C1 segment of cervical spinal cord (tissue), 14 donors: ENCODE measurements at regions not wholly inside any gene's neighbourhood (a gene's known extent, or its start where the extent isn't known, plus 50 kb on each side); places are given as distances from the start of the nearest gene placed in this dataset.
A peak's percentile ranks its signal among the peaks of the same experiment; 100 is the strongest.
"Not testable (repeated sequence)": the region's sequence is repeated elsewhere in the genome, so short reads cannot be mapped to it uniquely, and the experiment has no call there.

ENCODE experiments used
- DNase-seq, 14 donors: peaks; one replicate each; lab custom pipeline; 2025; lab: John Stamatoyannopoulos, UW

DNA sequence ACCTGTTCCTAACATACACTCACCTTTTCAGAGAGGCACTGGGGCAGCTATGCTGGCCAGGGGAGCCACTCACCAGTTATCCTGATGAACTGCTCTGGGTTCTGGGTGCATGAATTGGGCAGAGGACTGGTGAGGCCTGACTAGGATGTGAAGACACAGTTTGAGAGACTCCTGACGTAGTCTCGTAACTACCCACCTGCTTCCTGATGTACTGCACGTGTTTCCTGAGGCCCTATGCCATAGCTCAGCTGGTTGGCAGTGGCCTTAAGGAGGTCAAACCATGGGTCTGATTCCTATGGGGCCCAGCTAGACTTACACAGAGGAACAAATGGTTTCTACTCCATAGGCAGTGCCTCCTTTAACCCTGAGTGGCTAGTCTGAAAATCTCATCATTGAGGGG is 351.7 kb upstream of the FRG2C start:
- not testable (repeated sequence) for DNase-seq

DNA sequence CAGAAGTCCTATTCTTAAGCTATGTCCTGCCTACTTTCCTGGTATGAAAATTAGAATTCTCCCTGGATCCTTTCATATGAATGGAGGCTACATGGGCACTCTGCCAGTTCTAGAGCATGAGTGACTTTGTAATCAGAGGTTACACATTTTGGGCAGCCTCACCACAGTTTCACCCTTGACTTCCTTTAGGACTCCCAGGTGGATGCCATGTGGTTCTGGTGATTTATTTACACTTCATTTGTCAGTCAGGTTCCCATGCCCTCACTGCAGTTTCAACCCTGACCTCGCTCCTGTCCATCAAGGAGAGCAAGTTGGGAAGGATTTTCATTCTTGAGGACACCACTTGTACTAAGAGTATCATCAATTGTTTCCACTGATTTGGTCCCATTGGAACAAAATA is 344.4 kb upstream of the FRG2C start:
- DNase-seq = not testable (repeated sequence)

DNA sequence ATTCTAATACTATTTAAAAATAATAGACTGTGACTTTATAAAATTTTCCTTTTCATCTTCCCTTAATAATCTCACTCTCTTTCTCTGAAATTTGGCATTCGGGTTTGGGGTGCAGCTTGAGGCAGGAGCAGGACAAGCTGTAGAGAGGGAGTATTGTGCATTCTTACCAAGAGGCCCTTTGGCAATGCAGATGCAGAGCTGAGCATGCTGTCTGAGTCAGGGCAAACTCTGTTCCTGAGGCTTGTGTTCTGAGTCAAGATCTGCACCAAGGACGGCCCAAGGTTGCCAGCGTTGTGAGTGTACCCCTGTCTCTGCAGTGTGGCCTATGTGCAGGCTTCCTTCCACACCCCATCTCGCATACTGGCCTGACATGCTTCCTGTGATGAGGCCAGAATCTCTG is 343.8 kb upstream of the FRG2C start:
- no peak for DNase-seq

DNA sequence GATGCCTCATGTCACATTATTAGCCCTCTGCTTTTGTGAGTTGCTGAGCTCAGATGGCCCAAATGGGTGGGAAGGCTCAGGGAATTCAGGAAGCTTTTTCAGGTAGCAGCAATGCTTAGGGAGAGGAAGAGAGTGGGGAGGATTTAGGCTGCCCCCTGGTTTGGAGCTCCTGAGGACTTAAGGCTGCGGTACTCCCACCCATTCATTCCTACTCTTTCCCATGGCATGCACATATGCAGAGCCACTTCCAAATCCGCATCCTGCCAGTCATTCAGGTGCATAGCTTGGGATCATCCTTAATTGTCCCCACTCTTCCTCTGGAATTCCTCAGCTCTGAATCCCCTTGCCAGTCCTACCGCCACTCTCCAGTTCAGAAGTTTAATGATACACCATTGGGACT is 343.1 kb upstream of the FRG2C start:
- no peak for DNase-seq

DNA sequence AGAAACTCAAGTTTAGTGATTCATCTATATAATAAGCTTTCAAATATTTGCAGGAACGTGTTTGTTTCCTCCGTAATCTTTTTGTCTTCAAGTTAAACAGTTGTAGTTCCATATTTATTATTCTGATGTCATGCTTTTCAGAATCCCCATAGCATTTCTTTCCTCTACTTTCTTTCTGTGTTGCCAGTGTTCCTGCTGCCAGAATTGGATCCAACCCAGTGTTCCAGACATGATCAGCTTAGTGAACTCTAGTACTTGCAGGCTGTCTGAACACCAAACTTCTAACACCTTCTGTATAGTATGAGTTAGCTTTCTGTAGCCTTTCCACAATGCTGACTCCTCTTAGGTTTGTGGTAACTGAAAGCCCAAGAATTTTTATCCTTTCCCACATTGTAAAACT is 340.2 kb upstream of the FRG2C start:
- not testable (repeated sequence) for DNase-seq

DNA sequence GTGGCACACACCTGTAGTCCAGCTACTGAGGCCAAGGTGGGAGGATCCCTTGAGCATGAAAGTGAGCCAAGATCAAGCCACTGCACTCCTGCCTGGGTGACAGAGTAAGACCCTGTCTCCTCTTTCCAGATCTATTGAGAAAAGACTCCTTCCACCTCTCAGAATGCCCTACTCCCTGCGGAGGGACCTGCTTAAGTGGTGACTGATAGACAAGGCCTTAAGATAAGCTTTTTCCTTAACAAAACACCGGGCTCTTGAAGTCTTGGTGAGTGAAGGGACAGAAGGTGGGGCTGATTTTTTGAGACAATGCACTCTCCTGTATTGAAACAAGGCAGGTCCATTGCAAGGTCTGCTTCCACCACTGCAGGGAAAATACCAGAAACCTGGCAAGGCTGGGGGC is 338.4 kb upstream of the FRG2C start:
- no peak for DNase-seq

DNA sequence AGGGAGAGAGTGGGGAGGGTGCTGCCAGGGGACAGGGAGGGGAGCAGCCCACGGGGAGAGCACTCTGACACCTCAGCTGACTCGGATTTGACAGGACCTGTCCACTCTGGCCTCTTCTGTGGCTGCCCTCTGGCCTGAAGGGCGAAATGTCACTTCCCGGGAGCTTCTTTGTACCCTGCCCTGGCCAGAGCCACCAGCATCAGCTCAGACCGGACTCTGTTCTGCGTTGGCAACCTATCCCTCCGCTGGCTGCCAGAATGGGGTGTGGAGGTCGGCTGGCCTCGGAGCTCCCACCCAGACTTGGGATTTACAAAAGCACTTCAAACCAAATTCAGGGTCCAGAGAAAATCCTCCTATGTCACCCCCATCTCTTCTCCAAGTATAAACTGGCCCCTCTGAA is 336.7 kb upstream of the FRG2C start:
- no peak for DNase-seq

DNA sequence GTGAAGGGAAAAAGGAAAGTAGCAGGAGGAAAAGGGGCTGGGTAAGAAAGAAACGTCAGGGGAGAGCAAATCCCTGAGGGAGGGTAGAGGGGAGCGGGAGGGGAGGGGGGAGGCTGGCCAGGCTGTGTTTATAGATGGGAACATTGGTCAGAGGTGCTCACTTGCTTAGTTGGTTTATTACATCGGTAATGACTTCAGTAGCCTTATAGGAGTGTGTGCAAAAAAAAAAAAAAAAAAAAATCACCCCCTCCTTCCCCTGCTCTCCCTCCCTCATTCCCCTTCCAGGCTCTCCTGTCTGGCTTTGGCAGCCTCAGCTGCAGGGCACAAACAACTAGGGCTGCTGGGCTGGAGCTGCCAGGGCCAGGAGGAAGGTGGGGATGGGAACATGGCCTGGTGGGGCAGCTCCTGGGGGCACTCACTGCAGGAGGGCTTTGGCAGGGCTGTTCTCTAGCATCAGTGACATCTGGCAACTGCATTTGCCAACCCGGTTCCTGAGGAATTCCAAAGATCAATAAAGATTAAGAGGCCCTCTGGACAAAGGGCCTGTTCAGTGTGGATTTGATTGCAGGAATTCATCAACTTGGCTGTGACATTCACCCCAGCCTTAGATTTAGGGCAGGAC is 334.5 kb upstream of the FRG2C start:
- DNase-seq = peak in 1 of 14 donors; percentile 9

DNA sequence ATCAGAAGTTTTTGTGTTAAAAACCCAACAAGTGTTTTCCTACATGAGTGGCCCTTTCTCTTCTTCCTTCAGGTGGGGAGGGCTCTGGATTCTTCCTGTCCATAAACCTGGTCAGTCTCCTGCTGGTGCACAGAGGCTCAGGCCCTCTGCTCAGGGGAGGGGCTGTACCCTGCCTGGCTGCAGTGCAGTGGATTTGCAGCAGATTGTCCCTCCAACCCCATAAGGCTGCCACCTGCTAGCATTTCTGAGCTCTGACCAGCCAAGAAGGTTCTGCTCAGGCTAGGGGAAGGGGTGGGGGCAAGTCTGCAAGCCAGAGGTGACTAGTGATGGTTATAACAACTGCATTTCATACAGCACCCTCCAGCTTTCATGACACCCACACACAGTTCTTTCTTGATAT is 333.7 kb upstream of the FRG2C start:
- DNase-seq = not testable (repeated sequence)

DNA sequence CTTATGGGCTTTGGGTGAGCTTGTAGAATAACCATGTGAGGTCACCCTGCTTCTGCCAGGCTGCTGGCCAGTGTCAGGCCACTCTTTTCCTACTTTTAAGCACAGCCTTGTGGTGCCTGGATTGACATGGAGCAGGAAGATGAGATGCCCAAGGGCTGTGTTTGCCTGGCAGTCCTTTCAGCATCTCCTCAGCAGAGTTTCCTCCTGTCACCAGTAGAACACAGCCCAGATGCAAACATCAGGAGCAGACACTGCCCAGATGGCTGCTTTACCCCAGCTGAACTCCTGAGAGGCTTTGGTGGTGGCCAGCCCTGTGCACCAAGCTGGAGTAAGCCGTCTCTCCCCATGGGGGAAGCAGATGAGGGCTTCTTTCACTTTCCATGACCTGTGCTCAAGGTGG is 332.0 kb upstream of the FRG2C start:
- DNase-seq = not testable (repeated sequence)

DNA sequence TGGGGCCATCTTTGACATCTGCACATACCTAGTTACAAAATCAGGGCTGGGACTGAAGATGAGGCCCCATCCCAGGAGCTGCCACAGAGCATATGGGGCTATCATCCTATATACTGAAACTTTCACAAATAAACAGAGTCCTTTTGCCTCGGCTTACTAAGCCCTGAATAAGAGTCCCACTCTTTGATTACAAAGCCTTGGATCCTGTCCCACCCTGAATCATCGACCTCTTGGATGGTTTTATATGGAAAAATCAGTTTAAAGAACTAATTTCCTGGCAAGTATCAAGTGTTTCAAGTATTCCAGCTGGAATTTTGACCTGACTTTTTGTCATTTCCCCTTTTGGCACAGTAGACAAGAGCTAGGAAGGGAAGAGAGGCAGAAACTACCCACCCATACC is 331.3 kb upstream of the FRG2C start:
- no peak for DNase-seq

DNA sequence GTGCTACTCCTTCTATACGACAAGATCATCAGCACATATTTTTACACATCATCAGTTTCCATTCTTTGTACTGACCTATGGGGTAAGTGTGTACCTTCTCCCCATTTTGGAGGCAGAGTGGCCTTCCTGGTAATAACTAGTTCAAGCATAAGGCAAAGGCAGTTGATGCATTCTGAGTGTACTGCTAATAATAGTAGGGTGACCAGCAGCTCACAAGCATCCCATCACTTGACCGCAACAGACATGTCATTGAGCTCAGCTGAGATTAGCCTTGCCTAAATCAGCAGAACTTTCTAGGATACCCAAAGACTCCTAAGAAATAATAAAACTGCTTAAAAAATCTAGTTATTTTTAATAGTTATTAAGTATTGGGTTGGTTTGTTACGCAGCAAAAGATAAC is 329.8 kb upstream of the FRG2C start:
- DNase-seq = no peak

DNA sequence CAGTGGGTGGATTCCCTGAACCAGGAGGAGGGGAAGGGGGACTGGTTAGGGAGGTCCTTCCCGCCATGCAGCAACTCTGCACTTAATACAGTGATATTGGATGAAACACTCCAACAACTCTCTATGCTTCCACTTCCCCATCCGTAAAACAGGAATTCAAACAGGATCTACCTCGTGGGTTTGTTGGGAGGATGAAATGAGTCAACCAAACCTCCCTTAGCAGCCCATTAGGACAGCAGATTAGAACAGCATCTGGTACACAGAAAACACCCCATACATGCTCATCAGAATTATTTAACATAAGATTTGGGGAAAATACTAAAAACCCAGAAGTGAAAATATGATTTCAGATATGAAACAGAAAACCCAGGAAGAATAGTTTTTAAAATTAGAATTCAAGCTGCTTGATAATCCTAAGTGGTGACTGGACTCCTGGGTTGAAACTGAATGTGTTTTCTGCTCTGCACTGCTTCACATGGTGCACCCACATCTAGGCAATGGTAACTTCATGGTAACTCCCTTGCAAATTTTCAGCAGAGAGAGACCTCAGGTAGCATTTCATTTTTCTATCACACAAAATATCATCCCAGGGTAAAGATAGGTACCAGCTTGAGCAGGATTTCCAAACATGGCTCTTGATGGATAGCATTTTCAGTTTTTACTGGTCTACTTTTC is 326.8 kb upstream of the FRG2C start:
- DNase-seq = no peak

DNA sequence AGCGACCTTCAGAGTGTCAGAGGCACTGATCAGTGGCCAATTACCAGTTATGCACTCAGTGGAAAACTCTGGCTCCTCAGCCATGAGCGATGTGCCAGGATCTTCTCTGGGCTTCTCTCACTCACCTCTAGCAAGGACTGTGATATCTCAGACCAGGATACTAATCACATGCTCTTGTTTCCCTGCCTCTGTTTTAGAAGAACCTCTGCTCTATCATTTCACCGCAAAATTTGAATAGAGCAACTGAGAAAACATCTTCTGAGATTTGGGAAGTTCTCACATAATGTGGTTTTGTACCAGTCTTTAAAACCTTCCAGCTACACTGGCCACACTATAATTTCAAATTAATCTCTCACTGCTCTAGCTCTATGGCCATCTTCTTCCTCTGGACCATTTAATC is 325.8 kb upstream of the FRG2C start:
- DNase-seq = no peak

DNA sequence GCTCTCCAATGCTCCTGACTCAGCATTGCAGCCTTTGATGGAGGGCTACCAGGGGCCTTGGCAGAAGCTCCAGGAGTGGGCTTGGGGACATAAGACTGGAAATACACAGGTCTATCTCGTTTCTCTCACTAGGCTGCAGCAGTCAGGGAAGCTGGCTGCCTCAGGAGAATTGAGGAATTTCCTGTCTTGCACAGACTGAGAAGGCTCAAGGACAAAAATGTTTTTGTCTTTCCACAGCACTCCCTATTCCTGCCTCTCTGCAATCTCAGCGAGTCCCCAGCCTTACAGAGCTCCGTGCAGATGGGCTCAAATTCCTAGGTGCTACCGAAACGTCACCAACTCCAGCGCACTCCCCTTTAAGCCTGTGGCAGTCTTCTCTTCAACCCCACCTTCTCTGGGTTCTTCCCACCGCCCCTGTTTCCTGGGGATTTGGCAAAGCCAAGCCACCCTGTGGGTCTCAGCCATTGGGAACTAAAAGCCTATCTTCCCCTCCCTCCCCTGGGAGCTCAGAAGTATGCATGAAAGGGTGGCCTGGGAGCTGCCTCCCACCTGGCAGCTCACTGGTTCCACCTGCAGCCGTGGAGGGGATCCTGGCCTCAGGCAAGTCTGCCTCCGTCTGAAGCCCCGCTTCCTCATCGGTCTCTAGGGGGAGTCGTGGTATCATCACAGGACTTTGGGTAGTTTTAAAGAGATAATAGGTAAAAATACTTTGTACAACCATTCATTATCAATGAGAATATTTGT is 322.6 kb upstream of the FRG2C start:
- DNase-seq = no peak

DNA sequence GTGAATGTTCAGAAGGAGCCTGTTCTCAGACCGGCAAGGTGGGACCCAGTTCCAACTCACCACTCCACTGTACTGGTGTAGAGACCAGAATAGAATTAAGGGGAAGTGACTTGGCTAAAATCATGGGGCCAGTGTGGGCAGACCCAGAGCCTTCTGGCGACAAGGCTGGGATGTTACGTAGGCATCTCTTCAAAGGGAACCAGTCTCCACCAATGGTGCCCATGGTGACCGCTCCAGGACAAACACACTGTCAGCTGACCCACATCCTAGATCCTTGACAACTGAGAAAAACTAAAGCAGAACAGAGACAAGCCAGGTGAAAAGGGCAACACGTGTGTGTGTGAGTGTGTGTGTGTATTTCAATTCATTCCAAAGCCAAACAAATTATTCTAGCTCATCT is 321.7 kb upstream of the FRG2C start:
- no peak for DNase-seq

DNA sequence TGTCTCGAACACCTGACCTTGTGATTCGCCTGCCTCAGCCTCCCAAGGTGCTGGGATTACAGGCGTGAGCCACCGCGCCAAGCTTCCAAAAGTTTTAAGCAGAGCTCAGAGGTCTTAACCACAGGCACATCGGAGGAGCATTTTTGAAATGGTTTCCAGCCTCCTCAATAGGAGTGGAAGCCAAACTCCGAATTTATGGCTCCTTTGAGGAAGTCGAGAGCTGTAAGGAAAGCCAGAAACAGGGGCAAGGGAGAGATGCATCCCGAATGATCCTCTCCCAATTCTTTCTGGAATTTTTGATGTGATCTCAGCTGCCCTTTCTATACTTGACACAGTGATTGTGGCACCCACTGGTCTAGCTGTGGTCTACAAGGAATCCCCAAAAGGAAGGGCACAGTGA is 313.6 kb upstream of the FRG2C start:
- DNase-seq = not testable (repeated sequence)

DNA sequence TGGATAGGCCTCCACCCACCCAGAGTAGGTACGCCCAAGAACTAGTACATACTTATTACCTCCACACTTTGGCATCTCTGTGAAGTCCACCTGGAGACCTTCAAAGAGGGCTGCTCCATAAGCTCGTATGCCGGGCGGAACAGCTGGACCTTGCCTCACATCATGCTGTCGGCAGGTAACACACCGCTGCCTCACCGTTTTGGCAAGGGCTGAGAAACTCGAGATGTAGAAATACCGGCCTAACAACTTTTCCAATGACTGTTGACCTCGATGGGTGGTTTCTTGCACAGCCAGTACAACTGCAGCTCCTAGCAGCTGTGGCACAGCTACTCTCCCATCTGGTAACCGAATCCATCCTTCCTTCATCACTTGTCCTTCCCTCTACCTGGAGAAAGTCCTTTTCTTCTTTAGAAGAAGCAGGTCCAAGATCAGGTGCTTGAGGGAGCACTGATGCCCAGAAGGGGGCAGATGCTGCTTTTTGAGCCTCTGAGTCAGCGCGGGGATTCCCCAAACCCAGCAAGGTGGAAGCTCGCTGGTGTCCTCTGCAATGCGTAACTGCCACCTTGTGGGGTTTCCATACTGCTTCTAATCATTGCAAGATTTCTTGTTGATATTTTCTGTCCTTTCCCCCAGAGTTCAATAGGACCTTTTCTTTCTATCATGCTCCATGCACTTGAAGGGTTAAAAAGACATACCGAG is 301.9 kb upstream of the FRG2C start:
- DNase-seq = not testable (repeated sequence)

DNA sequence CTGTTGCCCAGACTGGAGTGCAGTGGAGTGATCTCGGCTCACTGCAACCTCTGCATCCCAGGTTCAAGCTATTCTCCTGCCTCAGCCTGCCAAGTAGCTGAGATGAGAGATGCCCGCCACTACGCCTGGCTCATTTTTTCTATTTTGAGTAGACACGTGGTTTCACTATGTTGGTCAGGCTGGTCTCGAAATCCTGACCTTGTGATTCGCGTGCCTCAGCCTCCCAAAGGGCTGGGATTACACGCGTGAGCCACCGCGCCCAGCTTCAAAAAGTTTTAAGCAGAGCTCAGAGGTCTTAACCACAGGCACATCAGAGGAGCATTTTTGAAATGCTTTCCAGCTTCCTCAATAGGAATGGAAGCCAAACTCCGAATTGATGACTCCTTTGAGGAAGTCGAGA is 291.2 kb upstream of the FRG2C start:
- DNase-seq = not testable (repeated sequence)

DNA sequence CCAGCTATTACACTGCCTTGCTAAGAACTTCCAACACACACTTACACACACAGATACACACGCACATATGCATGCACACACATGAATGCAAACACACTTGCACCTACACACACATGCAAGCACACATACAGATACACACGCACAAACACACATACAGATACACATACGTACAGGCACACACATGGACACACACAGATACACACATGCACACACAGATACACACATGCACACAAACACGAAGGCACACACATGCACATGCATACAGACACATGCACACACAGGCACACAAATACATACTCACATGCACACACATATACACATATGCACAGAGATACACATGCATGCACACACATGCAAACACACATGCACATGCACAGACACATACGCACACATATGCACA is 284.3 kb upstream of the FRG2C start:
- DNase-seq = not testable (repeated sequence)

DNA sequence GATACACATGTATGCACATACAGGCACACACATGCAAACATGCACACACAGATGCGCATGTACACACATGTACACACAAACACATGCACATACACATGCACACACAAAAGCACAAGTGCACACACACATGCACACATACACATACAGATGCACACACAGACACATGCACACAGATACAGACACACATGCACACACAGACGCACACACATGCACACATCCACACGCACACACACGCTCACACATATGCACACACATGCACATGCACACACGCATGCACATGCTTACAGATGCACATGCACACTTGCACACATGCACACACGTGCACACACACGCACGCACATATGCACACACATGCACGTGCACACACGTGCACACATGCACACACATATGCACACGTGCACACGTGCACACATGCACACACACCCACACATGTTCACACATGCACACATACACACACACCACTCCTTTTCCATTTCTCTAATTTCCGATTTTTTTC is 283.8 kb upstream of the FRG2C start:
- no peak for DNase-seq

DNA sequence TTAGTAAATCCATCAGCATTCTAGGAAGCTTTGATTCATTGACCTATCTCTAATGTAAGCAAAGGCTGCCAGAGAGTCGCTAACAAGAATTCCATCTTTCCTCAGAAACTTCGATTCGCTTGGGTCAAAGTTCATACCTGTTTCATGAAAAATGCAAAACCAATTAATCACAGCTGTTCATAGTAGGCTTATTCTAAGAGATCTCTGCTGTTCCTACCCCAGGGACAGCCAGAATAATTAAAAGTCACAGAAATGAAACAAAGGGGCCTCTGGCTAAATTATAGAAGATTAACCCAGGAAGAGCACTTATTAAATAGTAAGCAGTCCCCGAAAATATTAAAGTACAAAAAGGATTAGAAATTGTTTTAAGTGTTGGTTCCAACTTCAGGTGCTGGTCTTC is 280.1 kb upstream of the FRG2C start:
- DNase-seq = not testable (repeated sequence)
